Calu3 (cell line): ENCODE measurements at regions not wholly inside any gene's neighbourhood (a gene's known extent, or its start where the extent isn't known, plus 50 kb on each side); places are given as distances from the start of the nearest gene placed in this dataset.

Experiments used
- BruUV-seq: library from RNA; stranded (reverse); fragments of 400-500 nt; replicated peaks from 2 replicates; lab custom pipeline; 2021; lab: Mats Ljungman, UMichigan
- CTCF ChIA-PET: fragments of 300-600 bp; sonication (Branson Sonifier 250); formaldehyde crosslinking; loops from one replicate; lab custom pipeline; 2022; ENCODE audit warnings: antibody characterized with exemption; lab: Charles Lee
- DNase-seq: peaks from one replicate; pipeline ENCODE4 v3.0.0; 2022
- H3K27ac Mint-ChIP-seq: one replicate; pipeline ENCODE4 v1.8.0; 2022; ENCODE audit warnings: mixed read lengths; ENCODE audit not compliant: unreplicated experiment
- H3K27me3 Mint-ChIP-seq: one replicate; pipeline ENCODE4 v1.8.0; 2022; ENCODE audit warnings: mixed read lengths; ENCODE audit not compliant: unreplicated experiment
- H3K36me3 Mint-ChIP-seq: one replicate; pipeline ENCODE4 v1.8.0; 2022; ENCODE audit warnings: mild to moderate bottlenecking, moderate library complexity, mixed read lengths; ENCODE audit not compliant: insufficient read depth, unreplicated experiment
- H3K4me1 Mint-ChIP-seq: one replicate; pipeline ENCODE4 v1.8.0; 2022; ENCODE audit warnings: mild to moderate bottlenecking, low read depth, mixed read lengths; ENCODE audit not compliant: unreplicated experiment
- H3K4me3 Mint-ChIP-seq: one replicate; pipeline ENCODE4 v1.8.0; 2022; ENCODE audit warnings: mild to moderate bottlenecking, low read depth, moderate library complexity, mixed read lengths; ENCODE audit not compliant: unreplicated experiment
- H3K9me3 Mint-ChIP-seq: one replicate; pipeline ENCODE4 v1.8.0; 2022; ENCODE audit warnings: low read depth, mixed read lengths; ENCODE audit not compliant: unreplicated experiment
- CTCF ChIP-seq: fragments of 200-600 bp; IDR thresholded peaks from one replicate; pipeline ENCODE4 v1.8.0; 2022; ENCODE audit warnings: antibody characterized with exemption; ENCODE audit not compliant: unreplicated experiment
- intact Hi-C: fragments of 100-400 bp; cut with micrococcal nuclease; formaldehyde crosslinking; loops from one replicate; pipeline ENCODE4 v1.10.0; 2022; ENCODE audit not compliant: unreplicated experiment

- no TSS peak for BruUV-seq
- no peak overlapping the region for H3K4me3 Mint-ChIP-seq
Measured at GRCh38 chr7:129366-130221, 62.8 kb upstream of the FAM20C start.

GRCh38 chr7:130222-130572 lies 62.2 kb upstream of the FAM20C start:
- no peak overlapping the region for H3K4me3 Mint-ChIP-seq
- H3K36me3 Mint-ChIP-seq = no peaks in the 10 kb centered on the region
- no peak for TF ChIP-seq CTCF
- CTCF ChIA-PET = no interaction called here
- no TSS peak for BruUV-seq
- no peaks in the 10 kb centered on the region for H3K9me3 Mint-ChIP-seq
- intact Hi-C loops = no loop called here
- H3K27ac Mint-ChIP-seq = no peak overlapping the region
- H3K27me3 Mint-ChIP-seq = peaks cover 59% of the 10 kb centered on the region
- no peak for DNase-seq
- H3K4me1 Mint-ChIP-seq = no peaks in the 10 kb centered on the region

More at GRCh38 chr7:129366-130221, 62.8 kb upstream of the FAM20C start:
- no peak for DNase-seq
- CTCF ChIA-PET = no interaction called here
- H3K9me3 Mint-ChIP-seq = no peaks in the 10 kb centered on the region
- H3K27me3 Mint-ChIP-seq = peaks cover 53% of the 10 kb centered on the region
- intact Hi-C loops = no loop called here
- TF ChIP-seq CTCF = no peak
- H3K27ac Mint-ChIP-seq = no peak overlapping the region
- H3K4me1 Mint-ChIP-seq = no peaks in the 10 kb centered on the region
- H3K36me3 Mint-ChIP-seq = no peaks in the 10 kb centered on the region

GRCh38 chr7:130875-131780 lies 61.2 kb upstream of the FAM20C start:
- intact Hi-C loops = no loop called here
- CTCF ChIA-PET = no interaction called here
- TF ChIP-seq CTCF = no peak
- no peaks in the 10 kb centered on the region for H3K9me3 Mint-ChIP-seq
- H3K4me1 Mint-ChIP-seq = no peaks in the 10 kb centered on the region
- BruUV-seq = no TSS peak
- H3K4me3 Mint-ChIP-seq = no peak overlapping the region
- H3K27me3 Mint-ChIP-seq = peaks cover 58% of the 10 kb centered on the region
- DNase-seq = no peak
- no peak overlapping the region for H3K27ac Mint-ChIP-seq
- no peaks in the 10 kb centered on the region for H3K36me3 Mint-ChIP-seq

- Mint-ChIP-seq H3K4me3 (no peak overlapping the region), H3K36me3 (no peaks in the 10 kb centered on the region), H3K27ac (no peak overlapping the region), H3K4me1 (no peaks in the 10 kb centered on the region), H3K27me3 (peaks cover 58% of the 10 kb centered on the region), H3K9me3 (no peaks in the 10 kb centered on the region)
- BruUV-seq = no TSS peak
- no peak for DNase-seq
- CTCF ChIA-PET = no interaction called here
- no peak for TF ChIP-seq CTCF
- intact Hi-C loops = no loop called here
Measured at GRCh38 chr7:131781-132482, 60.4 kb upstream of the FAM20C start.
